Activated CD8-positive, alpha-beta T cell treated with anti-CD3 and anti-CD28 coated beads for 36 hours (primary cell): ENCODE measurements at regions not wholly inside any gene's neighbourhood (a gene's known extent, or its start where the extent isn't known, plus 50 kb on each side); places are given as distances from the start of the nearest gene placed in this dataset.

Experiments used
- ATAC-seq: fragments of 200-7000 bp; cut with Tn5 transposase; one replicate; pipeline ENCODE4 v1.10.0; 2021; ENCODE audit warnings: mild to moderate bottlenecking, moderate library complexity
- CTCF ChIA-PET: fragments of 350-600 bp; sonication (Branson Sonifier 250); formaldehyde crosslinking; loops from one replicate; lab custom pipeline; 2021; ENCODE audit warnings: antibody characterized with exemption; lab: Charles Lee
- POLR2A ChIA-PET: fragments of 350-600 bp; sonication (Branson Sonifier 250); formaldehyde crosslinking; loops from one replicate; lab custom pipeline; 2021; ENCODE audit warnings: antibody characterized with exemption; lab: Charles Lee
- DNase-seq: peaks from one replicate; pipeline ENCODE4 v3.0.0-alpha.2; 2020
- H3K27ac Mint-ChIP-seq: one replicate; pipeline ENCODE4 v1.8.0; 2021; ENCODE audit warnings: mild to moderate bottlenecking, mixed read lengths
- H3K27me3 Mint-ChIP-seq: one replicate; pipeline ENCODE4 v1.8.0; 2021; ENCODE audit warnings: mixed read lengths
- H3K36me3 Mint-ChIP-seq: one replicate; pipeline ENCODE4 v1.8.0; 2021; ENCODE audit warnings: low read depth, mixed read lengths
- H3K4me1 Mint-ChIP-seq: one replicate; pipeline ENCODE4 v1.8.0; 2021; ENCODE audit warnings: low read depth, mixed read lengths
- H3K4me3 Mint-ChIP-seq: one replicate; pipeline ENCODE4 v1.8.0; 2021; ENCODE audit warnings: mild to moderate bottlenecking, moderate library complexity, mixed read lengths
- H3K9me3 Mint-ChIP-seq: one replicate; pipeline ENCODE4 v1.8.0; 2021; ENCODE audit warnings: mixed read lengths
- intact Hi-C: fragments of 100-400 bp; cut with micrococcal nuclease; formaldehyde crosslinking; loops from one replicate; pipeline ENCODE4 v1.10.0; 2022
- TF ChIP-seq, protein P1 (sequence below): fragments of 200-600 bp; IDR thresholded peaks from one replicate; pipeline ENCODE4 v1.8.0; 2022; ENCODE audit warnings: antibody characterized with exemption, mild to moderate bottlenecking

DNA sequence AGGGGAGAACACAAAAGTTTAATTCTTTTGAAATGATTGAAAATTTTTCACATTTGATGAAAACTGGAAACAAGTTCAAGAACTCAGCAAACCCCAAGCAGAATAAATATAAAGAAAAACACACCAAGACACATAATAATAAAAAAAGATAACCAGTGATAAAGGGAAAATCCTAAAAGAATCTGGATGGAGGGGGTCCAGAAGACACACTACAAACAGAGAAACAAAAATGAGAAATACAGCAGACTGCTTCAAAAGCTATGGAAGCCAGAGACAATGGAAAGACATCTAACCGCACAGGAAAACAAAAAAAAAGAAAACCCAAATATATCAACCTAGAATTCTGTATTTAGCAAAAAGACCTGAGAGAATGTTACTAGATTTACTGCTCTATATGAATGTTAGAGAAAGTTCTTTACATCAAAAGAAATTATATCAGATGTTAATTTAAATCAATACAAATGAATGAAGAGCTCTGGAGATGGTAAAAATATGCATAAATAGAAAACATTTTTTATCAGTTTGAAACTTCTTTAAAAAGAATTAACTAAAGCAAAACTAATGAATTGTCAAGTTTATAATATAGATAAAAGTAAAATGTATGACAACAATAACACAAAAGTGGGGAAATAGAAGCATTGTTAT, 310.7 kb upstream of the PREP start:
- H3K9me3 Mint-ChIP-seq: peaks cover 14% of the 10 kb centered on the region
- DNase-seq (no peak), ATAC-seq (no peak)
- H3K4me3 Mint-ChIP-seq: no peak overlapping the region
- peaks cover 6% of the 10 kb centered on the region for H3K36me3 Mint-ChIP-seq
- ChIA-PET POLR2A (no interaction called here), CTCF (interaction anchor here (1.4 kb wide), 1 partner anchor 282 kb away, joined by 3 read pairs; no protein-coding TSS in a partner anchor)
- peaks cover 3% of the 10 kb centered on the region for H3K27me3 Mint-ChIP-seq
- intact Hi-C loops: no loop called here
- no peak overlapping the region for H3K27ac Mint-ChIP-seq
- no peaks in the 10 kb centered on the region for H3K4me1 Mint-ChIP-seq
- TF ChIP-seq, protein P1, sequence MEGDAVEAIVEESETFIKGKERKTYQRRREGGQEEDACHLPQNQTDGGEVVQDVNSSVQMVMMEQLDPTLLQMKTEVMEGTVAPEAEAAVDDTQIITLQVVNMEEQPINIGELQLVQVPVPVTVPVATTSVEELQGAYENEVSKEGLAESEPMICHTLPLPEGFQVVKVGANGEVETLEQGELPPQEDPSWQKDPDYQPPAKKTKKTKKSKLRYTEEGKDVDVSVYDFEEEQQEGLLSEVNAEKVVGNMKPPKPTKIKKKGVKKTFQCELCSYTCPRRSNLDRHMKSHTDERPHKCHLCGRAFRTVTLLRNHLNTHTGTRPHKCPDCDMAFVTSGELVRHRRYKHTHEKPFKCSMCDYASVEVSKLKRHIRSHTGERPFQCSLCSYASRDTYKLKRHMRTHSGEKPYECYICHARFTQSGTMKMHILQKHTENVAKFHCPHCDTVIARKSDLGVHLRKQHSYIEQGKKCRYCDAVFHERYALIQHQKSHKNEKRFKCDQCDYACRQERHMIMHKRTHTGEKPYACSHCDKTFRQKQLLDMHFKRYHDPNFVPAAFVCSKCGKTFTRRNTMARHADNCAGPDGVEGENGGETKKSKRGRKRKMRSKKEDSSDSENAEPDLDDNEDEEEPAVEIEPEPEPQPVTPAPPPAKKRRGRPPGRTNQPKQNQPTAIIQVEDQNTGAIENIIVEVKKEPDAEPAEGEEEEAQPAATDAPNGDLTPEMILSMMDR: no peak

DNA sequence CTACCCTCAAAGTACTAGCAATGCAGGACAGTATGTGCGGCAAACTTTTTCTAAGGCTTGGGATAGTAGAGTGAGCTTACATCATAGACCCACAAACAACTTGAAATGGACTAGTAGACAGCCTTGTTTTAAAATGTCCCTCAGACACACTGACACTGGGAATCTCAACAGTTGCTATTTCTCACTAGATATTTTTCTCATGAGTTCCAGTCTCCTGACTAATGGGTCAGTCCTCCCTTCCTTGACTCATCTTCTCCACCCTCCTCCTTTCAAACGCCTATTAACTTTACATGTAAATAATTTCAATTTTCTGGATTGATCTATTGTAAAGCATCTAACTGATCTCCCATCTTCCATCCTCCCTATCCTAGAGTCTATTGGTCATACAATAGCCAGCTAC, 308.3 kb upstream of the PREP start:
- peaks cover 3% of the 10 kb centered on the region for H3K27me3 Mint-ChIP-seq
- ATAC-seq: no peak
- CTCF ChIA-PET: no interaction called here
- H3K9me3 Mint-ChIP-seq: peaks cover 14% of the 10 kb centered on the region
- H3K4me3 Mint-ChIP-seq: no peak overlapping the region
- TF ChIP-seq, protein P1: no peak
- no peak for DNase-seq
- peaks cover 6% of the 10 kb centered on the region for H3K36me3 Mint-ChIP-seq
- no peak overlapping the region for H3K27ac Mint-ChIP-seq
- POLR2A ChIA-PET: no interaction called here
- intact Hi-C loops: no loop called here
- no peaks in the 10 kb centered on the region for H3K4me1 Mint-ChIP-seq

DNA sequence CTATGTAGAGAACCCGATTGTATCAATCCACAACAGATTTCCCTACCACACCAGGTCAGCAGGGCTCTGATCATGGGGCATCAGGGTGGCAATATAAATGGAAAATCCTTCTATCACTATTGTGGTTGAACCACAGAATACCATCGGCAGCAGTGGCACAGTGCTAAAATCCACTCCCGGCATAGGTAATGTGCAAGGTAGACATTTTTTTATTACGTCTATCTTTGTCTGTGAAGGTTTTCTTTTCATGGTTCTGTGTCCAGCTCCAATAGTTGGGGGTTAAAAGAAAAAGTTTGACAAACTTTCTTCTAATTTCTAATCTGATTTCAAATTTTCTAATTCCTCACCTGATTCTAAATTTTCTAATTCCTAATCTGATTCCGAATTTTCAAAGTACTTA, 302.7 kb upstream of the PREP start:
- no peak overlapping the region for H3K27ac Mint-ChIP-seq
- DNase-seq (no peak), ATAC-seq (no peak)
- POLR2A ChIA-PET: no interaction called here
- CTCF ChIA-PET: no interaction called here
- intact Hi-C loops: no loop called here
- TF ChIP-seq, protein P1: no peak
- H3K36me3 Mint-ChIP-seq: no peaks in the 10 kb centered on the region
- H3K9me3 Mint-ChIP-seq: no peaks in the 10 kb centered on the region
- H3K27me3 Mint-ChIP-seq: peaks cover 4% of the 10 kb centered on the region
- no peak overlapping the region for H3K4me3 Mint-ChIP-seq
- H3K4me1 Mint-ChIP-seq: no peaks in the 10 kb centered on the region

DNA sequence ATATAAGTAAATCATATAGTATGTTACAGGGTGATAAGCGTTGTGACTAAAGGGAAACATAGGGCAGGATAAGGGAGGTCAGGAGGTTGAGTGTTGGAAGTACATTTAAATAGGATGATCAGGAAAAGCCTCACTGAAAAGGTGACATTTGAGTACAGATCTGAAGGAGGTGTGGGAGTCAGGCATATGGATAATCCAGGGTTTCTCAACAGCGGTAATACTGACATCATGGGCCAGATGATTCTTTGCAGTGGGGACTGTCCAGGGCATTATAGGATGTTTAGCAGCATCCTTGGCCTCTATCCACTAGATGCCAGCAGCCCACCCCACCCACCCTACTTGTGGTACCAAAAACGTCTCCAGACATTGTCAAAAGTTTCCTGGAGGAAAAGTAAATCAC, 292.6 kb upstream of the PREP start:
- DNase-seq (no peak), ATAC-seq (no peak)
- Mint-ChIP-seq H3K36me3 (no peaks in the 10 kb centered on the region), H3K27me3 (peaks cover 12% of the 10 kb centered on the region), H3K4me1 (peaks cover 2% of the 10 kb centered on the region), H3K9me3 (no peaks in the 10 kb centered on the region), H3K27ac (no peak overlapping the region), H3K4me3 (no peak overlapping the region)
- POLR2A ChIA-PET: no interaction called here
- intact Hi-C loops: no loop called here
- TF ChIP-seq, protein P1: no peak
- CTCF ChIA-PET: no interaction called here

DNA sequence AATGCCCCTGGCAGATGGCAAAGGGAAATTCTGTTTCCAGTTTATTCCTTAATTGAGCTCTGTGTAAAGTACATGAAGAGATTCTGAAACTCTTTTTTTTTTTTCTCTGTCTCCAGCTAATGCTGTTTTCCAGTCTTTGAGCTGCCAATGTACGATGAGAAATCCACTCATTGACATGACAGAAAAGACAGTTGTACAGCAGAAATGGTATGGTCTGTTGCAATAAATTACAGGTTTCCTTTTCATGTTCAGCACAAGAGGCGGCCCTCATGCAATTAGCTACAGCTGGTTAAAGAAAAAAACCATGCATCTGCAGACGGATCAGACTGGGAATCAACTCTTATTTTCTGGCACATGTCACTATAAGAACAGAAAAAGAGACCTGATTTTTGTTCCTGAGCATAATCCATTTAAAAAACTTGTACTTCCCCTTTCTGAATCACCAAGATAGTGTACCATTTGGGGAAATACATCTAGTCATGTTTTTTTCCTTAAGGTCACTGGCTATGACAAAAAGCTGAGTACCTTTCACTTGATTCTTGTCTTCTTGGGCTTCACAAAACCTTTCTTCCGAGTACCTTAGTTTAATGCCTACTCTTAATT, 289.8 kb upstream of the PREP start:
- Mint-ChIP-seq H3K9me3 (peaks cover under 1% of the 10 kb centered on the region), H3K4me3 (no peak overlapping the region), H3K4me1 (peaks cover 2% of the 10 kb centered on the region), H3K36me3 (no peaks in the 10 kb centered on the region), H3K27me3 (peaks cover 14% of the 10 kb centered on the region), H3K27ac (no peak overlapping the region)
- POLR2A ChIA-PET: no interaction called here
- intact Hi-C loops: no loop called here
- ATAC-seq: no peak
- CTCF ChIA-PET: no interaction called here
- no peak for DNase-seq
- TF ChIP-seq, protein P1: no peak
